Brain microvascular endothelial cell (primary cell): ENCODE measurements at regions not wholly inside any gene's neighbourhood (a gene's known extent, or its start where the extent isn't known, plus 50 kb on each side); places are given as distances from the start of the nearest gene placed in this dataset.

Experiments used
- DNase-seq: peaks from one replicate; pipeline ENCODE4 v3.0.0-alpha.2; 2020
- H3K27ac ChIP-seq: fragments of 250-450 bp; sonication (Bioruptor Pico); 2 replicates; pipeline ENCODE4 v1.5.1; 2020; ENCODE audit warnings: mild to moderate bottlenecking, moderate library complexity
- H3K27me3 ChIP-seq: fragments of 250-450 bp; sonication (Bioruptor Pico); replicated peaks from 2 replicates; pipeline ENCODE4 v1.5.1; 2020; ENCODE audit warnings: mild to moderate bottlenecking
- H3K36me3 ChIP-seq: fragments of 250-450 bp; sonication (Bioruptor Pico); replicated peaks from 2 replicates; pipeline ENCODE4 v1.5.1; 2020; ENCODE audit warnings: mild to moderate bottlenecking
- H3K4me3 ChIP-seq: 2 replicates; pipeline ENCODE4 v1.5.1; 2011; ENCODE audit warnings: low read depth, mild to moderate bottlenecking, control low read depth, low read length, moderate library complexity
- in situ Hi-C: cut with HindIII; loops from 2 replicates; pipeline ENCODE4 v1.10.0; 2017; ENCODE audit warnings: low sequenced_read_pairs, low pct_ligation_motif_present
- TF ChIP-seq, protein P1 (sequence below): IDR thresholded peaks from 2 replicates; pipeline ENCODE4 v1.5.1; 2011; ENCODE audit warnings: low read depth, mild to moderate bottlenecking, moderate library complexity, low read length, control low read depth, inconsistent platforms; ENCODE audit errors: missing control alignments

DNA sequence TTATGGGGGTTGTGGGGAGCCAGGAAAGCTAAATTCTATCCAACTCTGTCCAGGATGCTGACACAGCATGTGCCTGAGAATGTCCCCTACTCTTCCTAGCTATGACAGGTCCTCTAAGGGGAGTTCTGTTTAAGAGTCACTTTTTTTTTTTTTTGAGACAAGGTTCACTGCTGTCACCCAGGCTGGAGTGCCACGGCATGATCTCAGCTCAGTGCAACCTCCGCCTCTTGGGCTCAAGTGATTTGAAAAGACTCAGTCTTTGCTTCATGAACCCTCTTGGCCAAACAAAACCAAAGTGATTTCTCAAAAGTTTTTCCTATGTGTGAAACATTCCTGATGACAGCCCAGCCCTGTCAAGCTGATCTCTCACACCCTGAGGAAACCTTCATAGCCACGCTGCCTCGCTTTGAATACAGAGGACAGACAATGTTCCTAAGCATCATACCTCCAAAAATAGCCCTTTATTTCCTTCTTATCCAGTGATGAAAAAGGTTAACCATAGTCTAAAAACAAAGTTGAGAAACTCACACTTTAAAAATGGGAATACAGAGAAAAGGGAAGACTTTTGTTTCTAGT lies 105.5 kb upstream of the PROK2 start:
- H3K27me3 ChIP-seq = no peaks in the 10 kb centered on the region
- DNase-seq = no peak
- no peak overlapping the region for H3K27ac ChIP-seq
- H3K36me3 ChIP-seq = no peaks in the 10 kb centered on the region
- in situ Hi-C loops = no loop called here
- H3K4me3 ChIP-seq = no peak overlapping the region
- TF ChIP-seq, protein P1, sequence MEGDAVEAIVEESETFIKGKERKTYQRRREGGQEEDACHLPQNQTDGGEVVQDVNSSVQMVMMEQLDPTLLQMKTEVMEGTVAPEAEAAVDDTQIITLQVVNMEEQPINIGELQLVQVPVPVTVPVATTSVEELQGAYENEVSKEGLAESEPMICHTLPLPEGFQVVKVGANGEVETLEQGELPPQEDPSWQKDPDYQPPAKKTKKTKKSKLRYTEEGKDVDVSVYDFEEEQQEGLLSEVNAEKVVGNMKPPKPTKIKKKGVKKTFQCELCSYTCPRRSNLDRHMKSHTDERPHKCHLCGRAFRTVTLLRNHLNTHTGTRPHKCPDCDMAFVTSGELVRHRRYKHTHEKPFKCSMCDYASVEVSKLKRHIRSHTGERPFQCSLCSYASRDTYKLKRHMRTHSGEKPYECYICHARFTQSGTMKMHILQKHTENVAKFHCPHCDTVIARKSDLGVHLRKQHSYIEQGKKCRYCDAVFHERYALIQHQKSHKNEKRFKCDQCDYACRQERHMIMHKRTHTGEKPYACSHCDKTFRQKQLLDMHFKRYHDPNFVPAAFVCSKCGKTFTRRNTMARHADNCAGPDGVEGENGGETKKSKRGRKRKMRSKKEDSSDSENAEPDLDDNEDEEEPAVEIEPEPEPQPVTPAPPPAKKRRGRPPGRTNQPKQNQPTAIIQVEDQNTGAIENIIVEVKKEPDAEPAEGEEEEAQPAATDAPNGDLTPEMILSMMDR = no peak

DNA sequence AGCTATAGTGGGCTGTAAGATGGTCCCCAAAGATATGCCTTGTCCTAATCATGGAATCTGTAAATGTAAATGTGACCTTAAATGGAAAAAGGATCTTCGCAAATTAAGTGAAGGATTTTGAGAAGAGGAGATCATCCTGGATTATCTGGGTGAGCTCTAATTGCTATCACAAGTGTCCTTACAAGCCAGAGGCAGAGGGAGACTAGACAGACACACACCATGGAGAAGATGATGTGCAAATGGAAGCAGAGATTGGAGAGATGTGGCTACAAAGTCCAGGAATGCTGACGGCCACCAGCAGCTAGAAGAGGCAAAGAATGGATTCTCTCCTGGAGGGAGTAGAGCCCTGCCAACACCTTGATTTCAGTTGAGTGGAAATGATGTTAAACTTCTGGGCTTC lies 102.3 kb upstream of the PROK2 start:
- TF ChIP-seq, protein P1 = no peak
- Histone ChIP-seq H3K27me3 (no peaks in the 10 kb centered on the region), H3K4me3 (no peak overlapping the region), H3K27ac (no peak overlapping the region), H3K36me3 (no peaks in the 10 kb centered on the region)
- DNase-seq = no peak
- in situ Hi-C loops = no loop called here

DNA sequence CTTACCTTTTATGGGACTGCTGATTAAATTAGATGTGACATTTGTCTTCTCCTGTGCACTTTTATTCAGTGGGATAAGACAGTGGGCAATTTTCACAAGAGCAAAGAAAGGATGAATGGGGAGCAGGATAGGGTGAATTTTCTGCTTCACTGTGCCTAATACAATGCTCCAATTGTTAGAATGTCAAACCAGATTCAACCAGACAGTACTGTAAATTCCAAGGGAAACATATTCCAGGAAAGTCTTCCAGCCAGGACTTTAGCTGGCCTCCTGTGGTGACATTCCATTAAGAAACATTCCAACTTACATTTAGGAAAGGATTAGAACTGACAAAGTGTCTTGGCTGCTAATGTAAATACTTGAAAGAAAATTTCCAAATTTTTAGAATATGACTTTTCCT lies 100.1 kb upstream of the PROK2 start:
- Histone ChIP-seq H3K4me3 (no peak overlapping the region), H3K36me3 (no peaks in the 10 kb centered on the region), H3K27ac (no peak overlapping the region), H3K27me3 (no peaks in the 10 kb centered on the region)
- TF ChIP-seq, protein P1 = no peak
- in situ Hi-C loops = no loop called here
- no peak for DNase-seq

DNA sequence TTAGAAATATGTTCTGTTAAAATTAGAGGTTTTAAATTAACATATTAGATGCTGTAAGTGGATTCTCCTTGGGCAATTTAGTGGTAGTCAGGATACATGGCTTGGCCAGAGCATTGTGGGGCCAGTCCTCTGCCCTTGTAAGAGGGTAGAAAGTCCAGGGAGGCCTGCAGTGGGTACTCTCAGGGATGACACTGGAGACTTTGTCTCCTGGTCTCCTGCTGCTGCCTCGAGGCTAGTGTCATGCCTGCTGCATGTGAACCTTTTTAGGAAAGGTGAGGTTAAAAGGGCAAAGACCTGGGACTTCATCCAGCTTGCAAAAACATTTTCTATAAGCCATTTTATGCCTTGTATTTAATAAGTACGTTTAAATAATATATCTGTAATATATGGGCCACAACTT lies 96.8 kb upstream of the PROK2 start:
- Histone ChIP-seq H3K27ac (no peak overlapping the region), H3K36me3 (no peaks in the 10 kb centered on the region), H3K4me3 (no peak overlapping the region), H3K27me3 (no peaks in the 10 kb centered on the region)
- TF ChIP-seq, protein P1 = no peak
- in situ Hi-C loops = no loop called here
- DNase-seq = no peak

DNA sequence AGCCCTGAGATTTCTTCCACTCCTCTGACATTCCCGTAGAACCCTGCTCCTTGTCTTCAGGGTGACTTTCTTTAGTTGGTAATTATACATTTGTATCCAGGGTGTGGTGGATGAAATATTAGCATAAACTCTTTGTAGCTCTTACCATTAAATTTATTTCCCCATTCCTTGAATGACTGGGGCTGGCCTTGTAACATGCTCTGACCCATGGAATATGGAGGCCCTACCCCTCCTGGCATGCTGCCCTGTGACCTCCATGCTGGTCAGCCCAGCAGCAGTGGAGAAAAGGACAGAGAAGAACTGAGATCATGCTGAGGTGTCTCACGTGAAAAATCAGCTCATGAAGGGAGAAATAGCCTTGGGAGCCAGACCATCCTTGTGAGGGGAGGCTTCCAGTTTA lies 96.1 kb upstream of the PROK2 start:
- in situ Hi-C loops = no loop called here
- TF ChIP-seq, protein P1 = no peak
- Histone ChIP-seq H3K4me3 (no peak overlapping the region), H3K27me3 (no peaks in the 10 kb centered on the region), H3K36me3 (no peaks in the 10 kb centered on the region), H3K27ac (no peak overlapping the region)
- no peak for DNase-seq

DNA sequence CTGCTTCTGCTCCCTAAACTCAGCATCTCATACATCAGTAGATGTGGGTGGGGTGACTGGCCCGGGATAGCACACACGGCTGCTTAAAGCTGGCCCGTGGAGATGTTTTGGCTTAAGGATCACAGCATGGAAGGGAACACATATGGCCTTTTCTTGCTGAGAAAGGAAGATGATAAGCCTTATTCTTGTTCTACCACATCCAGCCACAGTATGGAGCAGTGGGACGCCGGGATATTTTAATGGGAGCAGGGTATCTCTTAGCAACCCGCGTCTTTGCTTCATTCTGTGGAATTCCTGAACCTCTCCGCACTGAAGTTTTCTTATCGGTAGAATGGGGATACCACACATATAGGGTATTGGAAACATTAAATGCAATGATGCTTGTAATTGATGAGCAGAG lies 94.1 kb upstream of the PROK2 start:
- no peak overlapping the region for H3K27ac ChIP-seq
- DNase-seq = no peak
- H3K4me3 ChIP-seq = no peak overlapping the region
- in situ Hi-C loops = no loop called here
- TF ChIP-seq, protein P1 = peak; percentile 25
- H3K36me3 ChIP-seq = no peaks in the 10 kb centered on the region
- no peaks in the 10 kb centered on the region for H3K27me3 ChIP-seq
